Lung (tissue), 11 donors: ENCODE measurements at regions not wholly inside any gene's neighbourhood (a gene's known extent, or its start where the extent isn't known, plus 50 kb on each side); places are given as distances from the start of the nearest gene placed in this dataset.

Experiments used
- ATAC-seq: fragments of 200-7000 bp; cut with Tn5 transposase; one replicate; pipeline ENCODE4 v1.9.1; 2020; ENCODE audit warnings: moderate number of reproducible peaks; ENCODE audit not compliant: insufficient read depth, low FRiP score
- DNase-seq, 3 donors: peaks; one replicate each; pipeline ENCODE4 v3.0.0-alpha.2; 2013 to 2017
- H3K27ac ChIP-seq, 2 donors: one replicate each; pipeline ENCODE4 v1.5.1; 2013; ENCODE audit warnings: mild to moderate bottlenecking in 2 of 2, moderate library complexity in 2 of 2, control low read depth in 1 of 2, inconsistent platforms in 1 of 2, low read depth in 1 of 2, low read length in 1 of 2
- H3K27me3 ChIP-seq, 3 donors: one replicate each; pipeline ENCODE4 v1.5.1; 2013; ENCODE audit warnings: low read length in 2 of 3; ENCODE audit not compliant: control insufficient read depth in 3 of 3, insufficient read depth in 3 of 3
- H3K36me3 ChIP-seq, 4 donors: one replicate each; pipeline ENCODE4 v1.5.1; 2013; ENCODE audit warnings: low read length in 4 of 4, mild to moderate bottlenecking in 1 of 4, moderate library complexity in 1 of 4; ENCODE audit not compliant: control insufficient read depth in 4 of 4, insufficient read depth in 4 of 4
- H3K4me1 ChIP-seq, 5 donors: one replicate each; pipeline ENCODE4 v1.5.1; 2013; ENCODE audit warnings: low read length in 5 of 5, mild to moderate bottlenecking in 2 of 5, moderate library complexity in 1 of 5; ENCODE audit not compliant: control insufficient read depth in 5 of 5, insufficient read depth in 5 of 5
- H3K4me3 ChIP-seq: one replicate; pipeline ENCODE4 v1.5.1; 2013; ENCODE audit warnings: mild to moderate bottlenecking, control low read depth, moderate library complexity
- H3K9ac ChIP-seq, 2 donors: one replicate each; pipeline ENCODE4 v1.5.1; 2013; ENCODE audit warnings: low read length in 2 of 2, control low read depth in 1 of 2; ENCODE audit not compliant: insufficient read depth in 1 of 2
- H3K9me3 ChIP-seq, 4 donors: one replicate each; pipeline ENCODE4 v1.5.1; 2013; ENCODE audit warnings: low read length in 3 of 4, mild to moderate bottlenecking in 1 of 4, moderate library complexity in 1 of 4; ENCODE audit not compliant: control insufficient read depth in 4 of 4, insufficient read depth in 3 of 4
- WGBS, 2 donors: extraction: QIAGEN DNeasy Blood & Tissue Kit; methylation state at CpG; one replicate each; pipeline ENCODE4 v1.1.7; 2013; 5-methylcytosine and 5-hydroxymethylcytosine counted together
- TF ChIP-seq, protein P1 (sequence below): IDR thresholded peaks from 2 replicates; pipeline ENCODE4 v1.5.1; 2012; ENCODE audit warnings: mild to moderate bottlenecking; ENCODE audit errors: control extremely low read depth, extremely low read depth
- donor health status: control.
- donor health status: control.
- donor health status: Bipolar disorder and iron deficiency.
- donor health status: healthy.
- donor health status: DM: yes; HTN: yes; CAD: no.

DNA sequence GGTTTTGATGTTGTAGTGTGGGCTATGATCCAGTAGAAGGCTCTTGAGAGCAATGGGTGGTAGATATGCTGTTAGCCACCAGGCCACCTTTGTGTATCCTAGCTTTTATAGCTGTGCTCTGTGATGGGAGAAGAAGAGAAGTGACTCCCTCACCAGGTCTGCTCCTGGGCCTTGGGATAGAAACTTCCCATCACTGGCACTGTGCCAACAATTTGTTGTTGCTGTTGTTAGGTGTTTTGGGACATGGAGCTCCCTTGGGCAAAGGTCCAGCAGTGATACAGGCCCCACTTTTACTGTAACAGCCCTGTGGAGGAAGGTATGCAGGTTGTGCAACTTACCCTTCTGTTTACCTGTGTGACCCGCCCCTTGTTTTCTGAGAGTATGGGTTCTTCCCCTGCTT, 570.9 kb upstream of the GRIN3A start:
- Histone ChIP-seq H3K4me3 (no peak overlapping the region), H3K4me1 (no peaks in the 10 kb centered on the region), H3K9ac (no peak overlapping the region), H3K27me3 (no peaks in the 10 kb centered on the region), H3K27ac (no peak overlapping the region), H3K9me3 (peaks cover 0 to 5% (median 0%) of the 10 kb centered on the region in 4 donors), H3K36me3 (no peaks in the 10 kb centered on the region)
- no peak for ATAC-seq
- DNase-seq = no peak
- WGBS, 2 donors = 86 to 87% methylated on average over 1 of the region's 1 CpG
- TF ChIP-seq, protein P1, sequence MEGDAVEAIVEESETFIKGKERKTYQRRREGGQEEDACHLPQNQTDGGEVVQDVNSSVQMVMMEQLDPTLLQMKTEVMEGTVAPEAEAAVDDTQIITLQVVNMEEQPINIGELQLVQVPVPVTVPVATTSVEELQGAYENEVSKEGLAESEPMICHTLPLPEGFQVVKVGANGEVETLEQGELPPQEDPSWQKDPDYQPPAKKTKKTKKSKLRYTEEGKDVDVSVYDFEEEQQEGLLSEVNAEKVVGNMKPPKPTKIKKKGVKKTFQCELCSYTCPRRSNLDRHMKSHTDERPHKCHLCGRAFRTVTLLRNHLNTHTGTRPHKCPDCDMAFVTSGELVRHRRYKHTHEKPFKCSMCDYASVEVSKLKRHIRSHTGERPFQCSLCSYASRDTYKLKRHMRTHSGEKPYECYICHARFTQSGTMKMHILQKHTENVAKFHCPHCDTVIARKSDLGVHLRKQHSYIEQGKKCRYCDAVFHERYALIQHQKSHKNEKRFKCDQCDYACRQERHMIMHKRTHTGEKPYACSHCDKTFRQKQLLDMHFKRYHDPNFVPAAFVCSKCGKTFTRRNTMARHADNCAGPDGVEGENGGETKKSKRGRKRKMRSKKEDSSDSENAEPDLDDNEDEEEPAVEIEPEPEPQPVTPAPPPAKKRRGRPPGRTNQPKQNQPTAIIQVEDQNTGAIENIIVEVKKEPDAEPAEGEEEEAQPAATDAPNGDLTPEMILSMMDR = no peak

DNA sequence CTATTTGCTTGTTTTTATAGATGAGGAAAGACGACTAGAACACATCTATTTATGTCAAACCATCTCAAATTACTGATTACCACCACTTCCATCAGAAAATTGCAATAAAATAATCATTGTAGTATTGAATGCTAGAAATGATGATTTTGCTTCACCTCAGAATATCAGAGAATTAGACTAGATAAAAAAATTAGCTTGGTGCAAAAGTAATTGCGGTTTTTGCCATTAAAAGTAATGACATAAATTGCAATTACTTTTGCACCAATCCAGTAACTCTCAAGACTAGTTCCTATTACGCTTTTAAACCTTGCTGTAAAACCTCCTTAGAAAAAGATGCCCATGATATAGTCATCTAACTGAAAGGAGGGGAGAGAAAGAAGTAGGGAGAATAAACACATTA, 556.7 kb upstream of the GRIN3A start:
- H3K36me3 ChIP-seq = no peaks in the 10 kb centered on the region
- 64 to 74% methylated on average over 3 of the region's 3 CpGs for WGBS, 2 donors
- TF ChIP-seq, protein P1 = no peak

DNA sequence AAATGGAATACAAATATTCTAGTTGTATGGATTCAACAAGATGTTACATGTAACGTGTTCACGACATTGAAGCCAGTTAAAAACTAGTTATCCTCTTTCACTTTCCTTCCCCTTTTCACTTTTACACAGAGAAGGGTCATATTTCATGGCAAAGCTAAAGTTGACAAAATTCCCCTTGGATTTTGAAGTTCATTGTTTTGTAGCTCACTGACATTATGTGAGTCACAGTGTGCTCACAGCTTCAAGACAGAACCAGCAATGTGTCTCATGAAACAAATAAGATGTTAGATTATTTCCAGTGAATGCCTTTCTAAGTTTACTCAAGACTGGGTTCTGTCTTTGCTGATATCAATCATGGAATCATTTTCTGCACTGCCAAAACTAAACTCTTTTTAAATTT, 535.5 kb upstream of the GRIN3A start:
- 52 to 69% methylated on average over 2 of the region's 2 CpGs for WGBS, 2 donors
- H3K9me3 ChIP-seq = peaks cover 0 to 3% (median 0%) of the 10 kb centered on the region in 4 donors
- no peak overlapping the region for H3K9ac ChIP-seq
- H3K27ac ChIP-seq = no peak overlapping the region
- TF ChIP-seq, protein P1 = no peak
- H3K4me3 ChIP-seq = no peak overlapping the region
- H3K27me3 ChIP-seq = no peaks in the 10 kb centered on the region
- no peaks in the 10 kb centered on the region for H3K4me1 ChIP-seq
- H3K36me3 ChIP-seq = no peaks in the 10 kb centered on the region
- DNase-seq = no peak
- ATAC-seq = no peak

More for the DNA sequence above, 556.7 kb upstream of the GRIN3A start:
- no peak overlapping the region for H3K9ac ChIP-seq
- no peaks in the 10 kb centered on the region for H3K27me3 ChIP-seq
- peaks cover 0 to 3% (median 0%) of the 10 kb centered on the region in 4 donors for H3K9me3 ChIP-seq
- H3K27ac ChIP-seq = no peak overlapping the region
- ATAC-seq = no peak
- no peak overlapping the region for H3K4me3 ChIP-seq
- H3K4me1 ChIP-seq = no peaks in the 10 kb centered on the region
- no peak for DNase-seq

DNA sequence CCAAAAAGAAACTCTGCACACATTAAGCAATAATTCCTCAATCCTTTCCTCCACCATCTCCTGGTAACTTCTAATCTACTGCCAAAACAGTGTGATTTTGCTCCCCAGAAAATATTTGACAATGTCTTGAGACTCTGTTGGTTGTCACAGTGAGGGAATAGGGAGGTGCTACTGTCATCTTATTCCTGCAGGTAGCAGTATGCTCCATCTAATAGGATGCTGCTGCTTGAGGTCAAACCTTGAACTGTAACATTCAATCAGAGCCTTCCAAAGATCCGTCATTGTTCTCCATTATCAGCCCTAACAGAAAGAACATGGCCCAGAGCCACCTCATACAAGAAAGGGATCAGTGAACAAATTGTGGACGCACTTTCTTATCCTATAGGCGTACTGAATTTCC, 514.7 kb upstream of the GRIN3A start:
- Histone ChIP-seq H3K9me3 (no peaks in the 10 kb centered on the region), H3K4me1 (no peaks in the 10 kb centered on the region), H3K4me3 (no peak overlapping the region), H3K9ac (no peak overlapping the region), H3K36me3 (no peaks in the 10 kb centered on the region), H3K27ac (no peak overlapping the region), H3K27me3 (no peaks in the 10 kb centered on the region)
- ATAC-seq = no peak
- 81 to 83% methylated on average over 3 of the region's 3 CpGs for WGBS, 2 donors
- DNase-seq = no peak
- TF ChIP-seq, protein P1 = no peak
